ENCODE measurements at regions not wholly inside any gene's neighbourhood (a gene's known extent, or its start where the extent isn't known, plus 50 kb on each side); places are given as distances from the start of the nearest gene placed in this dataset.
"Not testable (repeated sequence)": the region's sequence is repeated elsewhere in the genome, so short reads cannot be mapped to it uniquely, and the experiment has no call there.

- no peak for DNase-seq
Measured at GRCh38 chr5:66354422-66354821, 210.3 kb downstream of the SREK1 start.

GRCh38 chr5:66356011-66356565 is 212.0 kb downstream of the SREK1 start:
- no peak for DNase-seq

GRCh38 chr5:66358741-66359140 is 214.6 kb downstream of the SREK1 start:
- no peak for DNase-seq

GRCh38 chr5:66361070-66361469 is 217.0 kb downstream of the SREK1 start:
- DNase-seq: no peak

GRCh38 chr5:66362046-66362445 is 217.9 kb downstream of the SREK1 start:
- DNase-seq: no peak

GRCh38 chr5:66362687-66363086 is 218.6 kb downstream of the SREK1 start:
- DNase-seq: no peak

GRCh38 chr5:66363097-66363496 is 219.0 kb downstream of the SREK1 start:
- DNase-seq: no peak

GRCh38 chr5:66364186-66364585 is 220.1 kb downstream of the SREK1 start:
- DNase-seq: no peak

- DNase-seq: no peak
Measured at GRCh38 chr5:66365981-66366380, 221.9 kb downstream of the SREK1 start.

GRCh38 chr5:66367814-66368541 is 223.9 kb downstream of the SREK1 start:
- DNase-seq: no peak

GRCh38 chr5:66368811-66369210 is 224.7 kb downstream of the SREK1 start:
- DNase-seq: no peak

- DNase-seq: no peak
Measured at GRCh38 chr5:66377747-66378146, 218.4 kb upstream of the MAST4 start.

- DNase-seq: no peak
Measured at GRCh38 chr5:66378407-66378806, 217.8 kb upstream of the MAST4 start.

- DNase-seq: no peak
Measured at GRCh38 chr5:66382152-66382551, 214.0 kb upstream of the MAST4 start.

GRCh38 chr5:66405145-66405544 is 191.0 kb upstream of the MAST4 start:
- DNase-seq: not testable (repeated sequence)

GRCh38 chr5:66406761-66407336 is 189.3 kb upstream of the MAST4 start:
- no peak for DNase-seq

- no peak for DNase-seq
Measured at GRCh38 chr5:66407765-66408164, 188.4 kb upstream of the MAST4 start.

GRCh38 chr5:66408576-66408975 is 187.6 kb upstream of the MAST4 start:
- DNase-seq: no peak

- DNase-seq: no peak
Measured at GRCh38 chr5:66410122-66410521, 186.1 kb upstream of the MAST4 start.

- no peak for DNase-seq
Measured at GRCh38 chr5:66411701-66412100, 184.5 kb upstream of the MAST4 start.

GRCh38 chr5:66413931-66414330 is 182.3 kb upstream of the MAST4 start:
- DNase-seq: no peak

GRCh38 chr5:66415208-66415607 is 181.0 kb upstream of the MAST4 start:
- DNase-seq: no peak

GRCh38 chr5:66416698-66417097 is 179.5 kb upstream of the MAST4 start:
- DNase-seq: no peak

GRCh38 chr5:66417781-66418180 is 178.4 kb upstream of the MAST4 start:
- no peak for DNase-seq

- no peak for DNase-seq
Measured at GRCh38 chr5:66423484-66423883, 172.7 kb upstream of the MAST4 start.
